ENCODE measurements at regions not wholly inside any gene's neighbourhood (a gene's known extent, or its start where the extent isn't known, plus 50 kb on each side); places are given as distances from the start of the nearest gene placed in this dataset.

GRCh38 chr11:130645843-130646197 is 197.4 kb downstream of the ADAMTS15 start:
- DNase-seq (ENCODE audit: low spot score), result no peak
- Histone ChIP-seq H3K9me3 (ENCODE audit: control insufficient read depth in 4 of 4, low read length in 3 of 4) (no peaks in the 10 kb centered on the region), H3K36me3 (ENCODE audit: control insufficient read depth in 4 of 4, insufficient read depth in 3 of 4, low read depth in 1 of 4, low read length in 3 of 4) (no peaks in the 10 kb centered on the region), H3K4me3 (ENCODE audit: low read depth in 1 of 3, low read length in 3 of 3) (no peak overlapping the region), H3K4me1 (ENCODE audit: control insufficient read depth in 4 of 4, insufficient read depth in 4 of 4, low read length in 3 of 4) (no peaks in the 10 kb centered on the region), H3K27ac (ENCODE audit: low read depth in 1 of 2, low read length in 2 of 2) (no peak overlapping the region), H3K9ac (ENCODE audit: low read depth in 1 of 2, low read length in 2 of 2) (no peak overlapping the region), H3K27me3 (ENCODE audit: control insufficient read depth in 4 of 4, insufficient read depth in 4 of 4, low read length in 3 of 4) (no peaks in the 10 kb centered on the region)
- TF ChIP-seq SP1 (IDR thresholded peaks at IDR 0.05), result no peak
- no peak for TF ChIP-seq NR2F2 (IDR thresholded peaks at IDR 0.05)
- TF ChIP-seq RAD21 (IDR thresholded peaks at IDR 0.05), result no peak
- no peak for TF ChIP-seq MAX (IDR thresholded peaks at IDR 0.05)
- TF ChIP-seq HNF4G (IDR thresholded peaks at IDR 0.05), result no peak
- TF ChIP-seq CTCF (IDR thresholded peaks at IDR 0.05; ENCODE audit: low read depth, low read length, missing input control), result no peak
- no peak for TF ChIP-seq EGR1 (IDR thresholded peaks at IDR 0.05; ENCODE audit: low read depth in 2 of 2)
- TF ChIP-seq YY1 (IDR thresholded peaks at IDR 0.05), result no peak
- TF ChIP-seq GABPA (IDR thresholded peaks at IDR 0.05 in 1 of 2, conservative IDR thresholded peaks at IDR 0.05 in 1 of 2), result no peak
- no peak for TF ChIP-seq RXRA (IDR thresholded peaks at IDR 0.05)
- no peak for TF ChIP-seq FOXA2 (IDR thresholded peaks at IDR 0.05)
- TF ChIP-seq HNF4A (conservative IDR thresholded peaks at IDR 0.05), result no peak
- 91% methylated on average over 6 of the region's 6 CpGs for WGBS

- Histone ChIP-seq H3K36me3 (ENCODE audit: control insufficient read depth in 4 of 4, insufficient read depth in 3 of 4, low read depth in 1 of 4, low read length in 3 of 4) (no peaks in the 10 kb centered on the region), H3K4me1 (ENCODE audit: control insufficient read depth in 4 of 4, insufficient read depth in 4 of 4, low read length in 3 of 4) (no peaks in the 10 kb centered on the region), H3K27ac (ENCODE audit: low read depth in 1 of 2, low read length in 2 of 2) (no peak overlapping the region), H3K9me3 (ENCODE audit: control insufficient read depth in 4 of 4, low read length in 3 of 4) (no peaks in the 10 kb centered on the region), H3K27me3 (ENCODE audit: control insufficient read depth in 4 of 4, insufficient read depth in 4 of 4, low read length in 3 of 4) (no peaks in the 10 kb centered on the region), H3K4me3 (ENCODE audit: low read depth in 1 of 3, low read length in 3 of 3) (no peak overlapping the region), H3K9ac (ENCODE audit: low read depth in 1 of 2, low read length in 2 of 2) (no peak overlapping the region)
- 70% methylated on average over 3 of the region's 3 CpGs for WGBS
- TF ChIP-seq CTCF (IDR thresholded peaks at IDR 0.05; ENCODE audit: low read depth, low read length, missing input control), result no peak
- DNase-seq (ENCODE audit: low spot score), result no peak
These were observed 198.4 kb downstream of the ADAMTS15 start for GRCh38 chr11:130646881-130647280.

GRCh38 chr11:130647371-130647770 is 198.9 kb downstream of the ADAMTS15 start:
- Histone ChIP-seq H3K4me1 (ENCODE audit: control insufficient read depth in 4 of 4, insufficient read depth in 4 of 4, low read length in 3 of 4) (no peaks in the 10 kb centered on the region), H3K9me3 (ENCODE audit: control insufficient read depth in 4 of 4, low read length in 3 of 4) (no peaks in the 10 kb centered on the region), H3K36me3 (ENCODE audit: control insufficient read depth in 4 of 4, insufficient read depth in 3 of 4, low read depth in 1 of 4, low read length in 3 of 4) (no peaks in the 10 kb centered on the region), H3K27ac (ENCODE audit: low read depth in 1 of 2, low read length in 2 of 2) (no peak overlapping the region), H3K4me3 (ENCODE audit: low read depth in 1 of 3, low read length in 3 of 3) (no peak overlapping the region), H3K27me3 (ENCODE audit: control insufficient read depth in 4 of 4, insufficient read depth in 4 of 4, low read length in 3 of 4) (no peaks in the 10 kb centered on the region), H3K9ac (ENCODE audit: low read depth in 1 of 2, low read length in 2 of 2) (no peak overlapping the region)
- DNase-seq (ENCODE audit: low spot score), result no peak
- WGBS, result 83% methylated on average over 5 of the region's 5 CpGs
- TF ChIP-seq TAF1 (conservative IDR thresholded peaks at IDR 0.05) (no peak), FOXA1 (IDR thresholded peaks at IDR 0.05) (no peak), JUND (IDR thresholded peaks at IDR 0.05) (no peak), EGR1 (IDR thresholded peaks at IDR 0.05; ENCODE audit: low read depth in 2 of 2) (no peak), RXRA (IDR thresholded peaks at IDR 0.05) (no peak), NR2F2 (IDR thresholded peaks at IDR 0.05) (no peak), MAX (IDR thresholded peaks at IDR 0.05) (no peak), ZBTB33 (IDR thresholded peaks at IDR 0.05) (no peak), HNF4G (IDR thresholded peaks at IDR 0.05) (no peak), ATF3 (IDR thresholded peaks at IDR 0.05) (no peak), SP1 (IDR thresholded peaks at IDR 0.05) (no peak), CTCF (IDR thresholded peaks at IDR 0.05; ENCODE audit: low read depth, low read length, missing input control) (no peak), HNF4A (conservative IDR thresholded peaks at IDR 0.05) (no peak), GABPA (IDR thresholded peaks at IDR 0.05 in 1 of 2, conservative IDR thresholded peaks at IDR 0.05 in 1 of 2) (no peak), FOXA2 (IDR thresholded peaks at IDR 0.05) (no peak)
